SK-N-SH (cell line): ENCODE measurements at regions not wholly inside any gene's neighbourhood (a gene's known extent, or its start where the extent isn't known, plus 50 kb on each side); places are given as distances from the start of the nearest gene placed in this dataset.

Experiments
- EP300 ChIP-seq, 2 experiments: IDR thresholded peaks; 2 replicates each; pipeline versions ENCODE4 v1.4.0 to v1.6.1; 2012; ENCODE audit warnings: borderline replicate concordance in 1 of 2, low read depth in 1 of 2, low read length in 1 of 2
- FOXM1 ChIP-seq: IDR thresholded peaks from 2 replicates; pipeline ENCODE4 v1.4.0; 2012; ENCODE audit warnings: low read depth, mild to moderate bottlenecking
- GATA2 ChIP-seq: sonication (generic); formaldehyde crosslinking; IDR thresholded peaks from 2 replicates; pipeline ENCODE4 v1.5.0; 2020; ENCODE audit warnings: mild to moderate bottlenecking, missing genetic modification reagents
- JUND ChIP-seq: IDR thresholded peaks from 2 replicates; pipeline ENCODE4 v1.4.0; 2012
- POLR2AphosphoS5 ChIP-seq: IDR thresholded peaks from 2 replicates; pipeline ENCODE4 v1.6.1; 2012; ENCODE audit warnings: low read depth, low read length
- RAD21 ChIP-seq: IDR thresholded peaks from 2 replicates; pipeline ENCODE4 v1.6.1; 2012; ENCODE audit warnings: mild to moderate bottlenecking, low read length
- TAF1 ChIP-seq: IDR thresholded peaks from 2 replicates; pipeline ENCODE4 v1.6.1; 2012; ENCODE audit warnings: low read depth, mild to moderate bottlenecking, low read length, moderate library complexity, borderline replicate concordance
- TF ChIP-seq, protein P1 (sequence below): fragments of 200-600 bp; sonication (generic); IDR thresholded peaks from 2 replicates; pipeline ENCODE4 v1.6.1; 2017; ENCODE audit warnings: antibody characterized with exemption, mild to moderate bottlenecking, moderate library complexity

DNA sequence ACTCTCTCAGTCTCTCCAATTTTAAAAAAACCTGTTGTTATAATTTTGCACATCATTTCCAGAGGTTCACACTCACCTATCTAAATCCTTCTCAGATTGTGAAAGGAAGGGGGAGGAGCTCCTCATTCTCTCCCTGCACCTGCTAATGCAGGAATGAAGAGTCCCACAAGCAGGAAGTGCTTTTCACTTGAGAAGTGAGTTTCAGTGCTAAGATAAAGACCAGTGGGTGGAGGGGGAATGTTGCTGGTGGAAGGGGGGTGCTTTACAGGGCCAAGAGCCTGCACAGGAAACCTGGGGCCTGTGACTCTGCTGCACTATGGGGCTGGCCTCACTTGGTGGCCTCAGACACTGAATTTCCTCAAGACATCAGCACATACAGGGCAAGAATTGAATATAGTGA is 176.4 kb downstream of the PTPN20 start:
- TF ChIP-seq, protein P1, sequence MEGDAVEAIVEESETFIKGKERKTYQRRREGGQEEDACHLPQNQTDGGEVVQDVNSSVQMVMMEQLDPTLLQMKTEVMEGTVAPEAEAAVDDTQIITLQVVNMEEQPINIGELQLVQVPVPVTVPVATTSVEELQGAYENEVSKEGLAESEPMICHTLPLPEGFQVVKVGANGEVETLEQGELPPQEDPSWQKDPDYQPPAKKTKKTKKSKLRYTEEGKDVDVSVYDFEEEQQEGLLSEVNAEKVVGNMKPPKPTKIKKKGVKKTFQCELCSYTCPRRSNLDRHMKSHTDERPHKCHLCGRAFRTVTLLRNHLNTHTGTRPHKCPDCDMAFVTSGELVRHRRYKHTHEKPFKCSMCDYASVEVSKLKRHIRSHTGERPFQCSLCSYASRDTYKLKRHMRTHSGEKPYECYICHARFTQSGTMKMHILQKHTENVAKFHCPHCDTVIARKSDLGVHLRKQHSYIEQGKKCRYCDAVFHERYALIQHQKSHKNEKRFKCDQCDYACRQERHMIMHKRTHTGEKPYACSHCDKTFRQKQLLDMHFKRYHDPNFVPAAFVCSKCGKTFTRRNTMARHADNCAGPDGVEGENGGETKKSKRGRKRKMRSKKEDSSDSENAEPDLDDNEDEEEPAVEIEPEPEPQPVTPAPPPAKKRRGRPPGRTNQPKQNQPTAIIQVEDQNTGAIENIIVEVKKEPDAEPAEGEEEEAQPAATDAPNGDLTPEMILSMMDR = no peak
- TF ChIP-seq TAF1 = no peak
- no peak for TF ChIP-seq RAD21
- TF ChIP-seq POLR2AphosphoS5 = no peak
- TF ChIP-seq GATA2 = no peak
- TF ChIP-seq JUND = no peak
- no peak for TF ChIP-seq EP300 (IDR thresholded peaks at IDR 0.05; ENCODE audit: borderline replicate concordance in 1 of 2, low read depth in 1 of 2, low read length in 1 of 2)
- no peak for TF ChIP-seq FOXM1
